Esophagus squamous epithelium (tissue), 4 donors: ENCODE measurements at regions not wholly inside any gene's neighbourhood (a gene's known extent, or its start where the extent isn't known, plus 50 kb on each side); places are given as distances from the start of the nearest gene placed in this dataset.

Experiments
- POLR2A ChIP-seq, 4 donors: fragments of 450-650 bp; IDR thresholded peaks; one replicate each; pipeline ENCODE4 v1.6.1; 2017; ENCODE audit warnings: antibody characterized with exemption in 4 of 4, mild to moderate bottlenecking in 4 of 4, moderate library complexity in 3 of 4
- TF ChIP-seq, protein P1 (sequence below), 6 experiments: fragments of 450-650 bp in 4 of 6; fragments of 200-600 bp in 2 of 6; sonication (generic) in 2 of 6; IDR thresholded peaks; one replicate each; pipeline ENCODE4 v1.5.1; 2016 to 2019; ENCODE audit warnings: antibody characterized with exemption in 6 of 6, mild to moderate bottlenecking in 4 of 6, moderate library complexity in 4 of 6

DNA sequence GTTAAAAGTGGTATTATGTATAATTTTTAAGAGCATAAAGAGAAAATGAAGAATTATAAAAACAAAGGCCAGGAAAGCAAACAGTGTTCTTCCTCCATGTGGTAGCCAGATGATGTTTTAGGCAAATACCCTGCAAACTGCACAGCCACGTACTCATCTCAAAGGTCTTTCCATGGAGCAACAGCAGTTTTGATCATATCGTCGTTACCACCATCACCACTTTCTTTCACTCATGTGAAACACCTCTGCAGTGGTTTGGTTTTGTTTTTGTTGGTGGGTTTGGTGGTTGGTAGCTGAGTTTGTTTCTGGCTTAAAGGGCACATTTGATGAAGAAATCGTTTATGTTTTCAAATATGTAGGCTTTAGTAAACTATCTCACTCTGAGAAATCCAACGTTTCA is 229.9 kb upstream of the AMELY start:
- TF ChIP-seq, protein P1, sequence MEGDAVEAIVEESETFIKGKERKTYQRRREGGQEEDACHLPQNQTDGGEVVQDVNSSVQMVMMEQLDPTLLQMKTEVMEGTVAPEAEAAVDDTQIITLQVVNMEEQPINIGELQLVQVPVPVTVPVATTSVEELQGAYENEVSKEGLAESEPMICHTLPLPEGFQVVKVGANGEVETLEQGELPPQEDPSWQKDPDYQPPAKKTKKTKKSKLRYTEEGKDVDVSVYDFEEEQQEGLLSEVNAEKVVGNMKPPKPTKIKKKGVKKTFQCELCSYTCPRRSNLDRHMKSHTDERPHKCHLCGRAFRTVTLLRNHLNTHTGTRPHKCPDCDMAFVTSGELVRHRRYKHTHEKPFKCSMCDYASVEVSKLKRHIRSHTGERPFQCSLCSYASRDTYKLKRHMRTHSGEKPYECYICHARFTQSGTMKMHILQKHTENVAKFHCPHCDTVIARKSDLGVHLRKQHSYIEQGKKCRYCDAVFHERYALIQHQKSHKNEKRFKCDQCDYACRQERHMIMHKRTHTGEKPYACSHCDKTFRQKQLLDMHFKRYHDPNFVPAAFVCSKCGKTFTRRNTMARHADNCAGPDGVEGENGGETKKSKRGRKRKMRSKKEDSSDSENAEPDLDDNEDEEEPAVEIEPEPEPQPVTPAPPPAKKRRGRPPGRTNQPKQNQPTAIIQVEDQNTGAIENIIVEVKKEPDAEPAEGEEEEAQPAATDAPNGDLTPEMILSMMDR (IDR thresholded peaks at IDR 0.05), result no peak
- no peak for TF ChIP-seq POLR2A (IDR thresholded peaks at IDR 0.05)
